Ectodermal cell (in vitro differentiated cells): ENCODE measurements at regions not wholly inside any gene's neighbourhood (a gene's known extent, or its start where the extent isn't known, plus 50 kb on each side); places are given as distances from the start of the nearest gene placed in this dataset.
"Not testable (repeated sequence)": the region's sequence is repeated elsewhere in the genome, so short reads cannot be mapped to it uniquely, and the experiment has no call there.

Experiments used
- H3K27ac ChIP-seq: 2 replicates; pipeline ENCODE4 v1.7.0; 2013; ENCODE audit warnings: mild to moderate bottlenecking, low read depth, low read length; ENCODE audit not compliant: insufficient read depth, poor library complexity, severe bottlenecking
- H3K27me3 ChIP-seq: 2 replicates; pipeline ENCODE4 v1.7.0; 2013; ENCODE audit warnings: mild to moderate bottlenecking, low read length; ENCODE audit not compliant: insufficient read depth, control insufficient read depth, poor library complexity, severe bottlenecking
- H3K36me3 ChIP-seq: one replicate; pipeline ENCODE4 v1.7.0; 2013; ENCODE audit warnings: low read length; ENCODE audit not compliant: control insufficient read depth, insufficient read depth
- H3K4me1 ChIP-seq: one replicate; pipeline ENCODE4 v1.7.0; 2013; ENCODE audit warnings: low read length; ENCODE audit not compliant: control insufficient read depth, insufficient read depth
- H3K4me3 ChIP-seq: 2 replicates; pipeline ENCODE4 v1.7.0; 2013; ENCODE audit warnings: low read depth, low read length, control low read depth; ENCODE audit not compliant: insufficient read depth
- H3K9me3 ChIP-seq: 2 replicates; pipeline ENCODE4 v1.7.0; 2013; ENCODE audit warnings: mild to moderate bottlenecking, low read length, moderate library complexity; ENCODE audit not compliant: control insufficient read depth
- WGBS, 2 experiments: methylation state at CpG; one replicate each; pipeline ENCODE4 v1.1.7; 2013; ENCODE audit warnings: missing lambda C conversion rate in 2 of 2; 5-methylcytosine and 5-hydroxymethylcytosine counted together

DNA sequence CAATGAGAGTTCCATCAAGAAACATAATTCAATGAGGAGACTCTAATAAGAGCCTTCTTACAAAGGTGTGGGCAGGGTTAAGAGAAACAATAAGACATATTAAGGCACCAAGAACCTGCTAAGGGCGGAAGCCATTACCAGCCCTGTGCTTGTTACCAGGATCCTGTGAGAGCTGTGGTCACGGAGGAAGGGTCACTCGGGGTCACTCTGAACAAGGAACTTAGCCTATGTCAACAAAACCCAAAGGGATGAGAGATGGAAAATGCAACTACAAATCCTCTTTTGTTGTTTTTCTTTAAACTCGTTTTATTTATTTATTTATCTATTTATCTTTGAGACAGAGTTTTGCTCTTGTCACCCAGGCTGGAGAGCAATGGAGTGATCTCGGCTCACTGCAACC is 460.4 kb upstream of the CCDC196 start:
- Histone ChIP-seq H3K4me3 (no peak overlapping the region), H3K4me1 (peaks cover 4% of the 10 kb centered on the region), H3K27me3 (no peaks in the 10 kb centered on the region), H3K9me3 (no peaks in the 10 kb centered on the region), H3K36me3 (no peaks in the 10 kb centered on the region), H3K27ac (no peak overlapping the region)
- 88 to 94% methylated on average over 4 to 5 of the region's 5 CpGs for WGBS, 2 experiments

- not testable (repeated sequence) for H3K4me1 ChIP-seq, H3K27ac ChIP-seq, H3K4me3 ChIP-seq, H3K27me3 ChIP-seq, H3K36me3 ChIP-seq, H3K9me3 ChIP-seq
- WGBS, 2 experiments = 91 to 94% methylated on average over 12 of the region's 12 CpGs
These were observed 454.2 kb upstream of the CCDC196 start for GRCh38 chr14:66031981-66032380.

- Histone ChIP-seq H3K27ac (no peak overlapping the region), H3K27me3 (no peaks in the 10 kb centered on the region), H3K4me1 (no peaks in the 10 kb centered on the region), H3K9me3 (no peaks in the 10 kb centered on the region), H3K4me3 (no peak overlapping the region), H3K36me3 (no peaks in the 10 kb centered on the region)
- 96 to 99% methylated on average over 5 of the region's 5 CpGs for WGBS, 2 experiments
These were observed 453.4 kb upstream of the CCDC196 start for GRCh38 chr14:66032800-66033199.

DNA sequence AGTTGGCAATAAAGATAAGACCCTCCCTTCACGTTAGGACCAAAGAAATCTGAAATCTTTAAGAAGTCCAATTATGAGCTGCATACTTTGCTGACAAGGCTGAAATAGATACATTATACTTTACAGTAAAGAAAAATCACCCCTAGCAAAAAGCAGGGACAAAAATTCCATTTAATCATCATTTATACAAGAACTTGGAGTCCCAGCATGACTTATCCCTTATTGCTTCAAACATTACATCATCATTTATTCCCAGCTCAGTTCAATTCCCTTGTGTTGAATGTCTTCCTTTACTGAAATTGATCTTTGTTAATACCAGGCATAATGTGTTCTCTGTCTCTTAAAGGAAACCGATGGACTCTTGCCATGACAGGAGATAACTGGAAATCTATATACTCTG is 449.6 kb upstream of the CCDC196 start:
- 97 to 100% methylated on average over 2 of the region's 2 CpGs for WGBS, 2 experiments
- Histone ChIP-seq H3K4me3 (no peak overlapping the region), H3K27ac (no peak overlapping the region), H3K9me3 (no peaks in the 10 kb centered on the region), H3K4me1 (no peaks in the 10 kb centered on the region), H3K27me3 (no peaks in the 10 kb centered on the region), H3K36me3 (no peaks in the 10 kb centered on the region)

DNA sequence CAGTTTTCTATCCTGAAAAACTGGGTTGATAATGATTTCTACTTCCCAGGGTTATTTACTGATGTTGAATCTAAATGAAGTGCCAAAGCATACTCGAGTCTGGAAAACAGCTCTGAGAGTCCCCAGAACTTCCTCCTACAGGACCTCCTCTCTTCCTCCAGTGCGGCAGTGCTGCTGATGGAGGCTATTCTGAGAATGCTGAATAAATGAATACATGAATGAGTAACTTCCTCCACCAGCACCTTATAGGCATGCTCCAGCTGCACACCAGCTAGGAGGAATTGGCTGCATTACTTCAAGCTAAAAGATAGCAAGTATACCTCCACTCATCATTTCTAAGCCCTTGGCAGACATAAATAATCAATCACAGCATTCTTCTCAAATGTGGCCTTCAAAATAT is 448.8 kb upstream of the CCDC196 start:
- H3K4me3 ChIP-seq = no peak overlapping the region
- no peaks in the 10 kb centered on the region for H3K36me3 ChIP-seq
- no peaks in the 10 kb centered on the region for H3K4me1 ChIP-seq
- WGBS, 2 experiments = 100% methylated on average over 1 of the region's 2 CpGs; no CpG with 5 or more reads in 1 of the 2 experiments
- no peaks in the 10 kb centered on the region for H3K27me3 ChIP-seq
- H3K27ac ChIP-seq = no peak overlapping the region
- H3K9me3 ChIP-seq = no peaks in the 10 kb centered on the region

GRCh38 chr14:66038212-66038611 is 448.0 kb upstream of the CCDC196 start:
- no peak overlapping the region for H3K27ac ChIP-seq
- no peak overlapping the region for H3K4me3 ChIP-seq
- 78 to 83% methylated on average over 3 of the region's 3 CpGs for WGBS, 2 experiments
- H3K27me3 ChIP-seq = no peaks in the 10 kb centered on the region
- no peaks in the 10 kb centered on the region for H3K36me3 ChIP-seq
- no peaks in the 10 kb centered on the region for H3K9me3 ChIP-seq
- no peaks in the 10 kb centered on the region for H3K4me1 ChIP-seq

DNA sequence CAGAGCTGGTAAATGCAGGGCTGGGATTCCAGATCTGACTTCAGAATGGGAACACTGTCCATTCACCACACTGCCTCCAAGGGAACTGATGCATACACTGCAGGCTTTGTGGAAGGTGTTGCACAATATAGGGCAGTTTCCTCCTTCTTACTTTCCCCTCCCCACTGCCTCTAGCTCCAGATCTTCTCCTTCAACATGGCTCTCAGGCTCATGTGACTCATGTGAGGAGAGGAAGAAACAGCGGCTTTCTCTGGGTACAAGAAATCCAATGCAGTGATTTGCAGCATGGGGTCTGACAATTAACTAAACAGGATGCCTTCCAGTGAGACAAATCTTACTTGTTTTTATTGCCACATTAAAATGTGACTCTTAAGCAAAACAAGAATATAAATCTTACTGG is 447.6 kb upstream of the CCDC196 start:
- WGBS, 2 experiments = 89 to 95% methylated on average over 1 of the region's 1 CpG
- Histone ChIP-seq H3K9me3 (no peaks in the 10 kb centered on the region), H3K4me1 (no peaks in the 10 kb centered on the region), H3K4me3 (no peak overlapping the region), H3K36me3 (no peaks in the 10 kb centered on the region), H3K27me3 (no peaks in the 10 kb centered on the region), H3K27ac (no peak overlapping the region)

DNA sequence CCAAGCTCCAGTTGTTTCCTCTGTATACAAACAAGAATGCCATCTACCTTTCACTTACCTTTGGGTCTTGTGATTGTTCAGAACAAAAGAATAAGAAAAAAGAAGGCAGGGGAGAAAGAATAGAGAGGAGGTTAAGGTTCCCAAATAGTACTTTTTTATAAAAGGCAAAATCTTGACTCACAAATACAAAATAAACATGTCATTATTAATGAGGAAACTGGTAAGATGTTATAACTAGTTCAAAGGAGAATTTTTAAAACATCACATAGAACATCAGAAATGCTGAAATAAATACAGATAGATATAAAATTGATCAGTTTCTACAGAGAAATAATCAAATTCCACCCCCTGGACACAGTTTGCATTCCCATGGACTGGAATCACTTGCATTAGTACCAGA is 446.7 kb upstream of the CCDC196 start:
- Histone ChIP-seq H3K4me1 (no peaks in the 10 kb centered on the region), H3K27ac (no peak overlapping the region), H3K27me3 (no peaks in the 10 kb centered on the region), H3K36me3 (no peaks in the 10 kb centered on the region), H3K9me3 (no peaks in the 10 kb centered on the region), H3K4me3 (no peak overlapping the region)

GRCh38 chr14:66041582-66041981 is 444.6 kb upstream of the CCDC196 start:
- Histone ChIP-seq H3K9me3 (no peaks in the 10 kb centered on the region), H3K36me3 (no peaks in the 10 kb centered on the region), H3K4me1 (peaks cover 5% of the 10 kb centered on the region), H3K27me3 (no peaks in the 10 kb centered on the region), H3K4me3 (no peak overlapping the region), H3K27ac (no peak overlapping the region)
- 83 to 87% methylated on average over 6 of the region's 6 CpGs for WGBS, 2 experiments

DNA sequence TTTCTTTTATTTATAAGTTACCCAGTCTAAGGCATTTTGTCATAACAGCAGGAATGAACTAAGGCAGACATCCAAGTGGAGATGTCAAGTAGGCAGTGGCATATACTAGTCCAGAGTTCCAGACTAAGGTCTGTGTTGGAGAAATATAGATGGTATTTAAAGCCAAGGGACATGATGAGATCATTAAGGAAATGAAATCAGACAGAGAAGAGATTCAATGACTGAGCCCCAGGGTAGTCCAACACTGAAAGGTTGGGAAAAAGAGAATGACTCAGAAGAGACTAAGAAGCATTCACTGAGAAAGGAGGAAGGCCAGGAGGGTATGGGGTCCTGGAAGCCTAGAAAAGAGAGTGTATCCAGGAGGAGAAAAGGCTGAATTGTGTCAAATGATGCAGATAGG is 442.2 kb upstream of the CCDC196 start:
- Histone ChIP-seq H3K36me3 (no peaks in the 10 kb centered on the region), H3K27me3 (no peaks in the 10 kb centered on the region), H3K9me3 (no peaks in the 10 kb centered on the region), H3K4me1 (peaks cover 5% of the 10 kb centered on the region), H3K27ac (no peak overlapping the region), H3K4me3 (no peak overlapping the region)

DNA sequence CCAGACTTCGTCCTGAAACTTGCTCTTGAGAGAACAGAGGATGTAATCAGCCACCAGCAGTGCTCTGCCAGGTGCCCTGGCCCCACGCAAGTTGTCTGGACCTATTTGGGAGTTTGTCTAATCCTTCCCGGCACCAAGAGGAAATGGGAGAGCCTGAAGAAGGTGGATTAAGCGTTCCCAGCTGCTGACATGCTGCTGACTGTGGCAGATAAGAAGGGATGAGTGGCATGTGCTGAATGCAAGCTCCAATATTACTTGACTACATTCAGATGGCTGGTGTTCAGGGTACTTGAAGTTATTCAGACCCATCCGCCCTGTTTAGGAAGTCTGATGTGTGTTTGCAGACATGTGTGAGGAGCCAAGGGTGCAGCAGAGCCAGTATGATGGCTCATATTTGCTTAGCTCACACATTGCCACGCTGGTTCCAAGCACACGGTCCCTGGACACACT is 440.6 kb upstream of the CCDC196 start:
- Histone ChIP-seq H3K4me3 (no peak overlapping the region), H3K27me3 (no peaks in the 10 kb centered on the region), H3K27ac (no peak overlapping the region), H3K36me3 (no peaks in the 10 kb centered on the region), H3K9me3 (no peaks in the 10 kb centered on the region), H3K4me1 (peaks cover 5% of the 10 kb centered on the region)
- WGBS, 2 experiments = 86 to 89% methylated on average over 7 of the region's 7 CpGs
